Mucosa of descending colon (tissue), 3 donors: ENCODE measurements at regions not wholly inside any gene's neighbourhood (a gene's known extent, or its start where the extent isn't known, plus 50 kb on each side); places are given as distances from the start of the nearest gene placed in this dataset.

Experiments
- ATAC-seq: fragments of 200-7000 bp; cut with Tn5 transposase; one replicate; pipeline ENCODE4 v1.9.1; 2020; ENCODE audit warnings: mild to moderate bottlenecking, moderate library complexity
- DNase-seq, 3 donors: peaks; one replicate each; pipeline ENCODE4 v3.0.0-alpha.2; 2020
- H3K36me3 ChIP-seq: fragments of 200-600 bp; one replicate; pipeline ENCODE4 v1.8.0; 2021; ENCODE audit warnings: low read depth, mild to moderate bottlenecking
- H3K4me1 ChIP-seq: fragments of 200-600 bp; one replicate; pipeline ENCODE4 v1.8.0; 2021; ENCODE audit warnings: low read depth, mild to moderate bottlenecking
- H3K4me3 ChIP-seq: fragments of 200-600 bp; one replicate; pipeline ENCODE4 v1.8.0; 2021; ENCODE audit warnings: mild to moderate bottlenecking
- H3K9me3 ChIP-seq: fragments of 200-600 bp; one replicate; pipeline ENCODE4 v1.8.0; 2021; ENCODE audit warnings: mild to moderate bottlenecking
- intact Hi-C, 2 donors: fragments of 100-400 bp; cut with DNase I in 1 of 2; cut with micrococcal nuclease in 1 of 2; formaldehyde crosslinking; loops; one replicate each; pipeline versions ENCODE4 v1.11.0 to v1.11.1; 2022; cut with DNase I, micrococcal nuclease
- TF ChIP-seq, protein P1 (sequence below): fragments of 200-600 bp; IDR thresholded peaks from one replicate; pipeline ENCODE4 v1.8.0; 2022; ENCODE audit warnings: antibody characterized with exemption, mild to moderate bottlenecking
- donor health status: DM: no; HTN: no; CAD: no; lungs with moderate emphysema.
- donor health status: DM: no; HTN: no; CAD: no.
- donor health status: DM: no; HTN: yes; CAD: no.

DNA sequence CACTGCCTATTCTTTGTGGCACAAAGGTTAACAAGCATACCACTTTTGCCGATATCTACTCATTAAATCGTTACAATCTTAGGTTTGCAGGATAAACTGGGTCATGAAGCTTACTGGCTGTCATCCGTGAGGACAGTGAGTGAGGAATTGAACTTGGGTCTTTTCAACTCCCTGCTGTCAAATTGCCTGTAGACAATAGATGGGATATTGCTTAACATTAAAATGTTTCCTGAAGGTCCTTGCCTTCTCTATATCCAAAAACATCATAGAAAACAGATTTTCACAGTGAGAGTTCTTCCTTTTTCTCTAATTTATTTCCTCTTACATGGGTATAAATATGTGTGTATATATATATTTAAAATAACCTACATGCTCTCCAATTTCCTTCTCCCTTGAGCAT is 257.8 kb downstream of the LMO4 start:
- no peaks in the 10 kb centered on the region for H3K36me3 ChIP-seq
- TF ChIP-seq, protein P1, sequence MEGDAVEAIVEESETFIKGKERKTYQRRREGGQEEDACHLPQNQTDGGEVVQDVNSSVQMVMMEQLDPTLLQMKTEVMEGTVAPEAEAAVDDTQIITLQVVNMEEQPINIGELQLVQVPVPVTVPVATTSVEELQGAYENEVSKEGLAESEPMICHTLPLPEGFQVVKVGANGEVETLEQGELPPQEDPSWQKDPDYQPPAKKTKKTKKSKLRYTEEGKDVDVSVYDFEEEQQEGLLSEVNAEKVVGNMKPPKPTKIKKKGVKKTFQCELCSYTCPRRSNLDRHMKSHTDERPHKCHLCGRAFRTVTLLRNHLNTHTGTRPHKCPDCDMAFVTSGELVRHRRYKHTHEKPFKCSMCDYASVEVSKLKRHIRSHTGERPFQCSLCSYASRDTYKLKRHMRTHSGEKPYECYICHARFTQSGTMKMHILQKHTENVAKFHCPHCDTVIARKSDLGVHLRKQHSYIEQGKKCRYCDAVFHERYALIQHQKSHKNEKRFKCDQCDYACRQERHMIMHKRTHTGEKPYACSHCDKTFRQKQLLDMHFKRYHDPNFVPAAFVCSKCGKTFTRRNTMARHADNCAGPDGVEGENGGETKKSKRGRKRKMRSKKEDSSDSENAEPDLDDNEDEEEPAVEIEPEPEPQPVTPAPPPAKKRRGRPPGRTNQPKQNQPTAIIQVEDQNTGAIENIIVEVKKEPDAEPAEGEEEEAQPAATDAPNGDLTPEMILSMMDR = no peak
- H3K9me3 ChIP-seq = no peaks in the 10 kb centered on the region
- ATAC-seq = no peak
- no peak overlapping the region for H3K4me3 ChIP-seq
- peaks cover 17% of the 10 kb centered on the region for H3K4me1 ChIP-seq
- intact Hi-C loops = no loop called here
- DNase-seq = no peak

DNA sequence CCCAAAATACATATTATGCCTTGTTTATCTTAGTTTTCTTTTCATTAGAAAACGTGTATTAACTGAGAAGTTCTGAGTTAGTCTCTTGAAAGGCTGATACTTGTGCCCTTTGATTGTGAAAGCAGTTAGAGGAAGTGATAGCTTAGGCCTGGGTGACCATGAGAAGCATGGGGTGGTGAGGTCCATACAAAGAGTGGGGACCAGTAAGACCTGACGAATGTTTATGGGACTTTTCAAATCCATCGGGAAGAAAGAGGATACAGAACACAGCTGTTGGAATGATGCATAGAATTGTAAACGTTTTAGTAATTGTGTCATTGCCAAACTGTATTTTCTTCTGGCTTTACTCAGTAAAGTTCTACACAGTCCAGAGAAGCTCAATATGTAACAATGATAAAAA is 259.8 kb downstream of the LMO4 start:
- intact Hi-C loops = no loop called here
- H3K4me1 ChIP-seq = peaks cover 17% of the 10 kb centered on the region
- H3K4me3 ChIP-seq = no peak overlapping the region
- no peaks in the 10 kb centered on the region for H3K36me3 ChIP-seq
- DNase-seq (no peak), ATAC-seq (peak; percentile 39)
- TF ChIP-seq, protein P1 = no peak
- no peaks in the 10 kb centered on the region for H3K9me3 ChIP-seq

DNA sequence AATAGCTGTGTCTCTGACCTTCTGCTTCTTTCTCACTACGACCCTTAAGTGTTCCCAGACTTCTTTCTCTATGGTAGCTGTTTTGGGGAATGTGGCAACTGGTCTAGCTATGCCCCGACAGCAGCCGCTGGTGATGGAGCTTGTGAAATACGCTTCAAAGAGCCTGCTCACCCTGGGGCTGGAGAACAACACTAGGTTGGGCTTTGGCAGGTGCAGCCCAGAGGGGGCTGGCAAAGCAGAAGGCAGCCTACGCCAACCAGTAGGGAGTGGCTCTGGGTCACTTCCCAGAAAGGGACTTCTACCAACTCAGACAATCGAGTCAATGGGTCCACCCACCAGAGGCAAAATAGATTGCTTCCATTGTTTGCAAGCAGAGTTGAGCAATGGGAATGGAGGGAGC is 262.8 kb downstream of the LMO4 start:
- Histone ChIP-seq H3K36me3 (no peaks in the 10 kb centered on the region), H3K9me3 (no peaks in the 10 kb centered on the region), H3K4me1 (peaks cover 15% of the 10 kb centered on the region), H3K4me3 (no peak overlapping the region)
- intact Hi-C loops = no loop called here
- TF ChIP-seq, protein P1 = no peak
- ATAC-seq (no peak), DNase-seq (no peak)

DNA sequence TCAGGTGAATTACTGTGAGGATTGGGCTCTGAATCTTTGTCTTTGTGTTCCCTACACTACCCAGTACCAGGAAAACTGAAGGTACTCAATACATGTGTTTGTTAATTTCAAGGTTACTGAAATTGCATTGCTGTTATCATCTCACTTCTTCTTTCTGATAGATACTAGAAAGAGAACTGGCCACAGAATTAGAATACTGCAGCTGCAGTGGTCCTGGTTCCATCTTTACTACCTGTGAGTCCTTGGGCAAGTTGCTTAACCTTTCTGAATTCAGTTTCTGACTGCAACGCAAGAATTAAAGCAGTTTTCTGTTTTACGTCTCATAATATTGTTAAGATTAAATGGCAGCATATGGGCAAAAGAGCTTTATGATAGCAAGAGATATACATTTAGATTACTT is 263.5 kb downstream of the LMO4 start:
- ATAC-seq (no peak), DNase-seq (no peak)
- H3K4me3 ChIP-seq = no peak overlapping the region
- intact Hi-C loops = no loop called here
- peaks cover 11% of the 10 kb centered on the region for H3K4me1 ChIP-seq
- no peaks in the 10 kb centered on the region for H3K9me3 ChIP-seq
- H3K36me3 ChIP-seq = no peaks in the 10 kb centered on the region
- TF ChIP-seq, protein P1 = no peak

DNA sequence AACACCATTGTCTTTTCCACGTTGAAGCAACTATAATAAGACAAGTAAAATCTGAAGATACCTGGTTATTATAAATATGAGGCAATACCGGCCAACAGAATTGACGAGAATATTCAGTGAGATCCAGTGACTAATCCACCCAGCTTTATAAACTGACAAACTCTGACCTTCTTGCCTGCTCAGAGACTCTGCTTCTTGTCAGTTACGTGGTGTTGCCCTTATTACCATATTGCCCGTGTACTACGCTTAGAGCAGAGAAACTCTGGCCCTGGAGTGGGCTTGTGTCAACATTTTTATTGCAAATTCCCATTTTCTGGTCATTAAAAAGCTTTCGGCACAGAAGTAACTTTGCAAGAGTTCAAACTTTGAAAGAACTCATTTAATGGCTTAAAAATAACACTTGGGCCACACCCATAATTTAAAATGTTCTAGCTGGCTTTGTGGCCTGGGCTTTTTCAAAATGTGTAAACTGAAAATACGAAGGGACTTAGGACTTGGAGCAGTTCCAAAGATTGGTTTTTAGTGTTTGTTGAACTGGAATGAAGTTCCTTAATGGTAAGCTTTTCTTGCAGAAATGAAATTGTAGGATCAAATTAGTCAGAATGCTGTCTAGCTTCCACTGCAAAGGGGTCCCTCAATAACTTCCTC is 266.2 kb downstream of the LMO4 start:
- Histone ChIP-seq H3K36me3 (no peaks in the 10 kb centered on the region), H3K4me3 (no peak overlapping the region), H3K9me3 (no peaks in the 10 kb centered on the region), H3K4me1 (peaks cover 11% of the 10 kb centered on the region)
- ATAC-seq (peak; percentile 83), DNase-seq (peak in 1 of 3 donors; percentile 33)
- TF ChIP-seq, protein P1 = no peak
- intact Hi-C loops = no loop called here

DNA sequence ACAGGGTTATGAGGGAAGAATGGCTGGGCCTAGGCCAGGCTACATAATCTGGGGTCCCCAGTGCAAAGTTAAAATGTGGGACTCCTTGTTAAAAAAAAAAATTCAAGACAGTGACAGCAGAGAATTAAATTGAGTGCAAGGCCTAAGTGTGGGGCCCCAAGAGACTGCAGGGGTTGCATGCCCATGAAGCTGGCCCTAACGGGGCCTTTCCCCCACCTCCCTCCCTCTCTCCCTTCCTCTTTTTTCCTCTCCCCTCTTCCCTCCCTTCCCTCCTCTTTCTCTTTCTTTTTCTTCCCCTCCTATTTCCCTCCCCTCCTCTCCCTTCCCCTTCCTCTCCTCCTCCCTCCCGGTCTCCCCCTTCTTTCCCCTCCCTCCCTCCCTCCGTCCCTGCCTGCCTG is 266.7 kb downstream of the LMO4 start:
- Histone ChIP-seq H3K36me3 (no peaks in the 10 kb centered on the region), H3K4me3 (no peak overlapping the region), H3K9me3 (no peaks in the 10 kb centered on the region), H3K4me1 (peaks cover 11% of the 10 kb centered on the region)
- no peak for DNase-seq
- intact Hi-C loops = no loop called here
- TF ChIP-seq, protein P1 = no peak
- ATAC-seq = no peak
